Stimulated activated naive CD8-positive, alpha-beta T cell treated with anti-CD3 and anti-CD28 coated beads, Interleukin-15, Interleukin-2, amounts not matched to agents 100 U/mL and 50 U/mL, for 24 hours (primary cell): ENCODE measurements at regions not wholly inside any gene's neighbourhood (a gene's known extent, or its start where the extent isn't known, plus 50 kb on each side); places are given as distances from the start of the nearest gene placed in this dataset.
A peak's percentile ranks its signal among the peaks of the same experiment; 100 is the strongest.
"Not testable (repeated sequence)": the region's sequence is repeated elsewhere in the genome, so short reads cannot be mapped to it uniquely, and the experiment has no call there.

ENCODE experiments used
- ATAC-seq: fragments of 150-1000 bp; cut with Tn5 transposase; one replicate; pipeline ENCODE4 v1.10.0; 2021
- DNase-seq: peaks from one replicate; pipeline ENCODE4 v3.0.0; 2021

GRCh38 chr18:22817844-22818243, 115.3 kb upstream of the RBBP8 start:
- ATAC-seq (no peak), DNase-seq (no peak)

GRCh38 chr18:22822024-22822423, 111.1 kb upstream of the RBBP8 start:
- ATAC-seq (no peak), DNase-seq (no peak)

- ATAC-seq, result no peak
- no peak for DNase-seq
These were observed 110.2 kb upstream of the RBBP8 start for GRCh38 chr18:22822841-22823508.

- ATAC-seq (no peak), DNase-seq (no peak)
These were observed 106.4 kb upstream of the RBBP8 start for GRCh38 chr18:22826726-22827125.

- no peak for ATAC-seq
- DNase-seq, result no peak
These were observed 105.9 kb upstream of the RBBP8 start for GRCh38 chr18:22827216-22827615.

GRCh38 chr18:22827741-22828140, 105.4 kb upstream of the RBBP8 start:
- no peak for ATAC-seq
- DNase-seq, result no peak

GRCh38 chr18:22828171-22828570, 105.0 kb upstream of the RBBP8 start:
- no peak for DNase-seq
- no peak for ATAC-seq

- not testable (repeated sequence) for ATAC-seq, DNase-seq
These were observed 104.5 kb upstream of the RBBP8 start for GRCh38 chr18:22828583-22828982.

GRCh38 chr18:22829781-22830180, 103.3 kb upstream of the RBBP8 start:
- ATAC-seq (no peak), DNase-seq (no peak)

GRCh38 chr18:22830511-22830910, 102.6 kb upstream of the RBBP8 start:
- ATAC-seq, result no peak
- DNase-seq, result no peak

GRCh38 chr18:22831441-22831904, 101.7 kb upstream of the RBBP8 start:
- DNase-seq, result no peak
- ATAC-seq, result peak; percentile 96

GRCh38 chr18:22836932-22837331, 96.2 kb upstream of the RBBP8 start:
- no peak for ATAC-seq
- no peak for DNase-seq

GRCh38 chr18:22838221-22838620, 94.9 kb upstream of the RBBP8 start:
- no peak for ATAC-seq
- no peak for DNase-seq

GRCh38 chr18:22838639-22839277, 94.4 kb upstream of the RBBP8 start:
- ATAC-seq (peak; percentile 69), DNase-seq (no peak)

GRCh38 chr18:22839340-22839821, 93.7 kb upstream of the RBBP8 start:
- DNase-seq (no peak), ATAC-seq (peak; percentile 87)

GRCh38 chr18:22840606-22841144, 92.5 kb upstream of the RBBP8 start:
- ATAC-seq, result no peak
- no peak for DNase-seq

GRCh38 chr18:22841840-22842239, 91.3 kb upstream of the RBBP8 start:
- ATAC-seq (no peak), DNase-seq (no peak)

- ATAC-seq, result no peak
- DNase-seq, result no peak
These were observed 88.9 kb upstream of the RBBP8 start for GRCh38 chr18:22844190-22844589.

GRCh38 chr18:22844628-22845027, 88.5 kb upstream of the RBBP8 start:
- DNase-seq, result no peak
- no peak for ATAC-seq

- ATAC-seq (no peak), DNase-seq (no peak)
These were observed 86.9 kb upstream of the RBBP8 start for GRCh38 chr18:22846088-22846683.

- no peak for DNase-seq
- no peak for ATAC-seq
These were observed 86.4 kb upstream of the RBBP8 start for GRCh38 chr18:22846697-22847096.

- DNase-seq (no peak), ATAC-seq (no peak)
These were observed 85.7 kb upstream of the RBBP8 start for GRCh38 chr18:22847392-22847791.

- ATAC-seq, result no peak
- no peak for DNase-seq
These were observed 85.2 kb upstream of the RBBP8 start for GRCh38 chr18:22847867-22848451.
